Smooth muscle cell (in vitro differentiated cells): ENCODE measurements at regions not wholly inside any gene's neighbourhood (a gene's known extent, or its start where the extent isn't known, plus 50 kb on each side); places are given as distances from the start of the nearest gene placed in this dataset.

Experiments
- DNase-seq: peaks from one replicate; lab custom pipeline; 2025; ENCODE audit not compliant: unreplicated experiment; lab: John Stamatoyannopoulos, UW
- H2AFZ ChIP-seq: fragments of 200-600 bp; sonication (generic); 2 replicates; pipeline ENCODE4 v1.6.0; 2016; ENCODE audit warnings: antibody characterized with exemption, low read depth, mild to moderate bottlenecking
- H3F3A ChIP-seq: fragments of 200-600 bp; sonication (generic); 2 replicates; pipeline ENCODE4 v1.6.0; 2017; ENCODE audit warnings: antibody characterized with exemption, low read depth
- H3K27ac ChIP-seq: fragments of 200-600 bp; sonication (generic); 2 replicates; pipeline ENCODE4 v1.5.1; 2016; ENCODE audit warnings: low read depth, mild to moderate bottlenecking
- H3K27me3 ChIP-seq: fragments of 200-600 bp; sonication (generic); 2 replicates; pipeline ENCODE4 v1.6.1; 2016; ENCODE audit warnings: low read depth, mild to moderate bottlenecking
- H3K36me3 ChIP-seq: fragments of 200-600 bp; sonication (generic); 2 replicates; pipeline ENCODE4 v1.5.1; 2016; ENCODE audit warnings: low read depth
- H3K4me1 ChIP-seq: fragments of 200-600 bp; sonication (generic); 2 replicates; pipeline ENCODE4 v1.5.1; 2016; ENCODE audit warnings: low read depth
- H3K4me2 ChIP-seq: fragments of 200-600 bp; sonication (generic); 2 replicates; pipeline ENCODE4 v1.6.0; 2016; ENCODE audit warnings: mild to moderate bottlenecking
- H3K4me3 ChIP-seq: fragments of 200-600 bp; sonication (generic); 2 replicates; pipeline ENCODE4 v1.5.1; 2016; ENCODE audit warnings: mild to moderate bottlenecking
- H3K79me2 ChIP-seq: fragments of 200-600 bp; sonication (generic); 2 replicates; pipeline ENCODE4 v1.6.0; 2016; ENCODE audit warnings: low read depth, mild to moderate bottlenecking
- H3K9ac ChIP-seq: fragments of 200-600 bp; sonication (generic); 2 replicates; pipeline ENCODE4 v1.6.0; 2016; ENCODE audit warnings: low read depth
- H3K9me3 ChIP-seq: fragments of 200-600 bp; sonication (generic); replicated peaks from 2 replicates; pipeline ENCODE4 v1.5.1; 2016; ENCODE audit warnings: low read depth
- H4K20me1 ChIP-seq: fragments of 200-600 bp; sonication (generic); 2 replicates; pipeline ENCODE4 v1.6.0; 2016; ENCODE audit warnings: low read depth
- WGBS: methylation state at CpG from one replicate; pipeline ENCODE4 v1.1.7; 2016; ENCODE audit warnings: low lambda C conversion rate; 5-methylcytosine and 5-hydroxymethylcytosine counted together
- TF ChIP-seq, protein P1 (sequence below): fragments of 200-600 bp; sonication (generic); IDR thresholded peaks from 2 replicates; pipeline ENCODE4 v1.5.1; 2017; ENCODE audit warnings: borderline replicate concordance, mild to moderate bottlenecking, antibody characterized with exemption; ENCODE audit not compliant: insufficient read depth, poor library complexity, severe bottlenecking

DNA sequence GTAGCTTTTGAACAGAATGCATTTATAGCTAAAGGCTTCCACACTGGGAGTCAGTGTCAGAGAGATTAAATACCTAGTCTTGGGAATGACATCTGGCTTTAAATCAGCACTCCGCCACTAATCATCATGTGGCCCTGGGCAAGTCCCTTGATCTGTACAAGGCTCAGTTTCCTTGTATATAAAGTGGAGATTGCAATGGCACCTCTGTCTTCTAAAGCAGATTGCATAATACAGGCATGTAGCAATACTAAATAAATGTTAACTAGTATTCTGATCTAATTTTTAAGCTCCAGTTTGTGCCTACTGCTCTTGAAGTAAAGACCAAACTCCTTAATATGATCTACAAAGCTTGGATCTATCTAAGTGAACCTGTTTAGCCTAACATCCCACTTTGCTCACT is 249.4 kb downstream of the PLPP3 start:
- Histone ChIP-seq H2AFZ (no peak overlapping the region), H3K9ac (no peak overlapping the region), H3K4me1 (peaks cover 8% of the 10 kb centered on the region), H3K9me3 (no peaks in the 10 kb centered on the region), H4K20me1 (no peaks in the 10 kb centered on the region), H3K4me3 (no peak overlapping the region), H3K4me2 (peak overlapping the region; percentile 42), H3K79me2 (no peaks in the 10 kb centered on the region), H3F3A (peaks cover 15% of the 10 kb centered on the region), H3K27ac (no peak overlapping the region), H3K36me3 (no peaks in the 10 kb centered on the region), H3K27me3 (no peaks in the 10 kb centered on the region)
- 70% methylated on average over 1 of the region's 1 CpG for WGBS
- TF ChIP-seq, protein P1, sequence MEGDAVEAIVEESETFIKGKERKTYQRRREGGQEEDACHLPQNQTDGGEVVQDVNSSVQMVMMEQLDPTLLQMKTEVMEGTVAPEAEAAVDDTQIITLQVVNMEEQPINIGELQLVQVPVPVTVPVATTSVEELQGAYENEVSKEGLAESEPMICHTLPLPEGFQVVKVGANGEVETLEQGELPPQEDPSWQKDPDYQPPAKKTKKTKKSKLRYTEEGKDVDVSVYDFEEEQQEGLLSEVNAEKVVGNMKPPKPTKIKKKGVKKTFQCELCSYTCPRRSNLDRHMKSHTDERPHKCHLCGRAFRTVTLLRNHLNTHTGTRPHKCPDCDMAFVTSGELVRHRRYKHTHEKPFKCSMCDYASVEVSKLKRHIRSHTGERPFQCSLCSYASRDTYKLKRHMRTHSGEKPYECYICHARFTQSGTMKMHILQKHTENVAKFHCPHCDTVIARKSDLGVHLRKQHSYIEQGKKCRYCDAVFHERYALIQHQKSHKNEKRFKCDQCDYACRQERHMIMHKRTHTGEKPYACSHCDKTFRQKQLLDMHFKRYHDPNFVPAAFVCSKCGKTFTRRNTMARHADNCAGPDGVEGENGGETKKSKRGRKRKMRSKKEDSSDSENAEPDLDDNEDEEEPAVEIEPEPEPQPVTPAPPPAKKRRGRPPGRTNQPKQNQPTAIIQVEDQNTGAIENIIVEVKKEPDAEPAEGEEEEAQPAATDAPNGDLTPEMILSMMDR = no peak
- no peak for DNase-seq

DNA sequence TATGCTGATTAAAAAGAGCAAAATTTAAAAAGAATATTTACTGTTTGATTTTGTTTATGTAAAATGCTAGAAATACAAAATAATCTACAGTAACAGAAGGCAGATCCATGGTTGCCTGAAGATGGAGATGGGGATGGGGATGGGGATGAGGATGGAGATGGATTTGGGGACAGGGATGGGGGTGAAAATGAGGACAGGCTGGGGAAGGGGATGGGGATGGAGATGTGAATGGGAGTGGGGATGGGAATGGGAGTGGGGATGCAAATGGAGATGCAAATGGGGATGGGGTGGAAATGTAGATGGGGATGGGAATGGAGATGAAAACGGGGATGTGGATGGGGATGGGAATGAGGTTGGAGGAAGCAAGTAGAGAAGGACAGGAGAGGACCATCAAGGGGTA is 252.2 kb downstream of the PLPP3 start:
- H4K20me1 ChIP-seq = no peaks in the 10 kb centered on the region
- H3F3A ChIP-seq = peaks cover 15% of the 10 kb centered on the region
- TF ChIP-seq, protein P1 = no peak
- no peaks in the 10 kb centered on the region for H3K79me2 ChIP-seq
- H3K4me1 ChIP-seq = peaks cover 8% of the 10 kb centered on the region
- H2AFZ ChIP-seq = no peak overlapping the region
- H3K36me3 ChIP-seq = no peaks in the 10 kb centered on the region
- 92% methylated on average over 1 of the region's 1 CpG for WGBS
- no peaks in the 10 kb centered on the region for H3K27me3 ChIP-seq
- H3K9ac ChIP-seq = no peak overlapping the region
- no peak overlapping the region for H3K4me3 ChIP-seq
- H3K27ac ChIP-seq = no peak overlapping the region
- DNase-seq = no peak
- H3K9me3 ChIP-seq = no peaks in the 10 kb centered on the region
- H3K4me2 ChIP-seq = no peak overlapping the region

DNA sequence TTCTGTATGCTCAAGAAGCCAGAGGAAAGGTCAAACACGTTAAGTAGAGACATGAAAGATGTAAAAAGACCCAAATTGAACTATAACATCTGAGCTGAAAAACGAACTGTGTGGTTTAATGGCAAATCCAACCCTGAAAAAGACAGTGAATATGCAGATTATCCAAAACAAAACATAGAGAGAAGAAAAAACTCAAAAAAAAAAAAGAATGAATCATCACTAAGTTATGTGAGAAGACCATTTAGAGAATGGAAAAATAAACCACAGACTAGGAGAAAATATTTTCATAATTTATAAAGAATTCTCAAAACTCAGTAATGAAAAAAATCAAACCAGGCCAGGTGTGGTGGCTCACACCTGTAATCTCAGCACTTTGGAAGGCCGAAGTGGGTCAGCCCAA is 253.3 kb downstream of the PLPP3 start:
- H3K27ac ChIP-seq = no peak overlapping the region
- no peaks in the 10 kb centered on the region for H3K4me1 ChIP-seq
- no peaks in the 10 kb centered on the region for H3K36me3 ChIP-seq
- H3K79me2 ChIP-seq = no peaks in the 10 kb centered on the region
- no peaks in the 10 kb centered on the region for H4K20me1 ChIP-seq
- WGBS = 67% methylated on average over 3 of the region's 3 CpGs
- no peak overlapping the region for H3K4me3 ChIP-seq
- H3K27me3 ChIP-seq = no peaks in the 10 kb centered on the region
- TF ChIP-seq, protein P1 = no peak
- H3K9ac ChIP-seq = no peak overlapping the region
- no peak overlapping the region for H2AFZ ChIP-seq
- no peak for DNase-seq
- H3K9me3 ChIP-seq = no peaks in the 10 kb centered on the region
- H3F3A ChIP-seq = peaks cover 15% of the 10 kb centered on the region
- H3K4me2 ChIP-seq = peak overlapping the region; percentile 2

DNA sequence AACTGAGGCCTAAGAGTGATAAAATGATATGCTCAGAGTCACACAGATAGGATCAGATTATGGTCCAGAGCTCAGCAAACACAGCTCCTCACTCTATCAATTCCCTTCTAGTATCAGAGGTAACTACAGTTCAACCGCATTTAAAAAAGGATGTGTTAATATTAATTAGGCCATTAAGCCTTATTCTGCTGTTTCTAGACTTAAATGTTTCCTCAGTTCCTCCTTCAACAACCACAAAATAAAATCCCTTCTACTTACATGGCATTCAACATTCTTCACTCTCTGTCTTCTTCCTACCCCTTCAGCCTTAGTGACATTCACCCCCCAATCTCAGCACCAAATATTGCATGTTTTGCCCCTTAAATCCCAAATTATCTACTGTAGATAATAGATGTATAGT is 254.9 kb downstream of the PLPP3 start:
- TF ChIP-seq, protein P1 = no peak
- Histone ChIP-seq H3K4me3 (no peak overlapping the region), H3F3A (peaks cover 2% of the 10 kb centered on the region), H4K20me1 (no peaks in the 10 kb centered on the region), H2AFZ (no peak overlapping the region), H3K27ac (no peak overlapping the region), H3K27me3 (no peaks in the 10 kb centered on the region), H3K79me2 (no peaks in the 10 kb centered on the region), H3K9ac (no peak overlapping the region), H3K4me1 (no peaks in the 10 kb centered on the region), H3K36me3 (no peaks in the 10 kb centered on the region), H3K9me3 (no peaks in the 10 kb centered on the region), H3K4me2 (no peak overlapping the region)
- no peak for DNase-seq
- 100% methylated on average over 1 of the region's 1 CpG for WGBS
